Testis (tissue), 2 donors: ENCODE measurements at regions not wholly inside any gene's neighbourhood (a gene's known extent, or its start where the extent isn't known, plus 50 kb on each side); places are given as distances from the start of the nearest gene placed in this dataset.

Experiments used
- DNase-seq: peaks from one replicate; pipeline ENCODE4 v3.0.0-alpha.2; 2019
- H3K27ac ChIP-seq, 2 donors: fragments of 200-600 bp; sonication (generic); one replicate each; pipeline ENCODE4 v1.5.1; 2019
- H3K27me3 ChIP-seq: fragments of 200-600 bp; sonication (generic); one replicate; pipeline ENCODE4 v1.5.1; 2019
- H3K36me3 ChIP-seq: fragments of 200-600 bp; sonication (generic); one replicate; pipeline ENCODE4 v1.5.1; 2017; ENCODE audit warnings: low read depth; ENCODE audit errors: missing control alignments
- H3K4me1 ChIP-seq: fragments of 200-600 bp; sonication (generic); one replicate; pipeline ENCODE4 v1.5.1; 2019
- H3K4me3 ChIP-seq, 2 donors: fragments of 200-600 bp; sonication (generic); one replicate each; pipeline ENCODE4 v1.5.1; 2017 to 2019
- H3K9me3 ChIP-seq: fragments of 200-600 bp; sonication (generic); one replicate; pipeline ENCODE4 v1.5.1; 2017
- CTCF ChIP-seq, 3 experiments: fragments of 450-650 bp in 2 of 3; fragments of 200-600 bp in 1 of 3; sonication (generic) in 1 of 3; IDR thresholded peaks; one replicate each; pipeline ENCODE4 v1.5.1; 2016 to 2019; ENCODE audit warnings: antibody characterized with exemption in 3 of 3, mild to moderate bottlenecking in 2 of 3, moderate library complexity in 1 of 3
- POLR2A ChIP-seq: fragments of 450-650 bp; IDR thresholded peaks from one replicate; pipeline ENCODE4 v1.6.1; 2017; ENCODE audit warnings: antibody characterized with exemption, mild to moderate bottlenecking, moderate library complexity
- WGBS, 2 donors: methylation state at CpG; one replicate each; pipeline ENCODE4 v1.1.5; 2018; 5-methylcytosine and 5-hydroxymethylcytosine counted together
- intact Hi-C: fragments of 100-400 bp; cut with DNase I; formaldehyde crosslinking; loops from one replicate; pipeline ENCODE4 v1.15.1; 2023; ENCODE audit warnings: low total_unique reads

GRCh38 chr6:114987281-114987680 is 644.5 kb upstream of the HS3ST5 start:
- Histone ChIP-seq H3K4me1 (no peaks in the 10 kb centered on the region), H3K27me3 (no peaks in the 10 kb centered on the region), H3K36me3 (no peaks in the 10 kb centered on the region), H3K4me3 (no peak overlapping the region), H3K9me3 (no peaks in the 10 kb centered on the region), H3K27ac (no peak overlapping the region)
- no peak for DNase-seq
- 79 to 80% methylated on average over 2 of the region's 2 CpGs for WGBS, 2 donors
- intact Hi-C loops: no loop called here
- no peak for TF ChIP-seq CTCF (IDR thresholded peaks at IDR 0.05)

- H3K9me3 ChIP-seq: no peaks in the 10 kb centered on the region
- H3K27ac ChIP-seq: no peak overlapping the region
- H3K27me3 ChIP-seq: no peaks in the 10 kb centered on the region
- no peak for DNase-seq
- H3K36me3 ChIP-seq: no peaks in the 10 kb centered on the region
- H3K4me3 ChIP-seq: no peak overlapping the region
- H3K4me1 ChIP-seq: no peaks in the 10 kb centered on the region
- TF ChIP-seq POLR2A (no peak), CTCF (IDR thresholded peaks at IDR 0.05) (no peak)
- 0 to 64% methylated on average over 1 of the region's 1 CpG for WGBS, 2 donors
- intact Hi-C loops: no loop called here
Observed at GRCh38 chr6:114955363-114955762, 612.5 kb upstream of the HS3ST5 start.

GRCh38 chr6:114952229-114952628 is 609.4 kb upstream of the HS3ST5 start:
- Histone ChIP-seq H3K4me3 (no peak overlapping the region), H3K4me1 (no peaks in the 10 kb centered on the region), H3K9me3 (no peaks in the 10 kb centered on the region), H3K27ac (no peak overlapping the region), H3K36me3 (no peaks in the 10 kb centered on the region), H3K27me3 (no peaks in the 10 kb centered on the region)
- intact Hi-C loops: no loop called here
- 45 to 50% methylated on average over 3 of the region's 3 CpGs for WGBS, 2 donors
- DNase-seq: no peak
- no peak for TF ChIP-seq POLR2A
- no peak for TF ChIP-seq CTCF (IDR thresholded peaks at IDR 0.05)

- Histone ChIP-seq H3K27ac (no peak overlapping the region), H3K27me3 (no peaks in the 10 kb centered on the region), H3K4me1 (no peaks in the 10 kb centered on the region), H3K4me3 (no peak overlapping the region), H3K36me3 (no peaks in the 10 kb centered on the region), H3K9me3 (no peaks in the 10 kb centered on the region)
- 75 to 76% methylated on average over 2 to 5 of the region's 5 CpGs for WGBS, 2 donors
- no peak for DNase-seq
- TF ChIP-seq CTCF (IDR thresholded peaks at IDR 0.05): no peak
- TF ChIP-seq POLR2A: no peak
- intact Hi-C loops: no loop called here
Observed at GRCh38 chr6:114945392-114945791, 602.6 kb upstream of the HS3ST5 start.

GRCh38 chr6:114941078-114941477 is 598.3 kb upstream of the HS3ST5 start:
- Histone ChIP-seq H3K27ac (no peak overlapping the region), H3K9me3 (no peaks in the 10 kb centered on the region), H3K36me3 (no peaks in the 10 kb centered on the region), H3K4me1 (no peaks in the 10 kb centered on the region), H3K4me3 (no peak overlapping the region), H3K27me3 (no peaks in the 10 kb centered on the region)
- TF ChIP-seq POLR2A: no peak
- no peak for TF ChIP-seq CTCF (IDR thresholded peaks at IDR 0.05)
- DNase-seq: no peak
- intact Hi-C loops: no loop called here
